Mesendoderm (in vitro differentiated cells): ENCODE measurements at regions not wholly inside any gene's neighbourhood (a gene's known extent, or its start where the extent isn't known, plus 50 kb on each side); places are given as distances from the start of the nearest gene placed in this dataset.
A peak's percentile ranks its signal among the peaks of the same experiment; 100 is the strongest.

ENCODE experiments used
- DNase-seq: peaks from one replicate; pipeline ENCODE4 v3.0.0; 2013
- H2AK5ac ChIP-seq: 2 replicates; pipeline ENCODE4 v1.6.1; 2013; ENCODE audit warnings: low read length, inconsistent platforms
- H2BK120ac ChIP-seq: 2 replicates; pipeline ENCODE4 v1.6.1; 2013; ENCODE audit warnings: low read depth, mild to moderate bottlenecking, low read length, moderate library complexity, mixed read lengths
- H2BK15ac ChIP-seq: replicated peaks from 2 replicates; pipeline ENCODE4 v1.6.1; 2013; ENCODE audit warnings: low read depth, mild to moderate bottlenecking, moderate library complexity
- H2BK5ac ChIP-seq: 2 replicates; pipeline ENCODE4 v1.6.1; 2013; ENCODE audit warnings: low read length, inconsistent platforms
- H3K18ac ChIP-seq: 2 replicates; pipeline ENCODE4 v1.6.1; 2013; ENCODE audit warnings: mild to moderate bottlenecking, low read length, mixed read lengths
- H3K23ac ChIP-seq: one replicate; pipeline ENCODE4 v1.6.1; 2013; ENCODE audit warnings: low read length
- H3K27ac ChIP-seq: 2 replicates; pipeline ENCODE4 v1.5.1; 2013; ENCODE audit warnings: low read depth, mild to moderate bottlenecking, inconsistent platforms, low read length, moderate library complexity
- H3K27me3 ChIP-seq: 2 replicates; pipeline ENCODE4 v1.6.1; 2013; ENCODE audit warnings: low read length, control low read depth, mild to moderate bottlenecking, inconsistent platforms; ENCODE audit not compliant: insufficient read depth, poor library complexity
- H3K36me3 ChIP-seq: 2 replicates; pipeline ENCODE4 v1.6.1; 2013; ENCODE audit warnings: low read length, inconsistent platforms; ENCODE audit not compliant: control insufficient read depth, insufficient read depth
- H3K4ac ChIP-seq: one replicate; pipeline ENCODE4 v1.6.1; 2013; ENCODE audit warnings: low read depth, mild to moderate bottlenecking, low read length, moderate library complexity
- H3K4me1 ChIP-seq: 2 replicates; pipeline ENCODE4 v1.6.1; 2013; ENCODE audit warnings: low read depth, low read length, inconsistent platforms; ENCODE audit not compliant: control insufficient read depth
- H3K4me2 ChIP-seq: 2 replicates; pipeline ENCODE4 v1.6.1; 2013; ENCODE audit warnings: low read length
- H3K4me3 ChIP-seq: 2 replicates; pipeline ENCODE4 v1.5.1; 2013; ENCODE audit warnings: mild to moderate bottlenecking, low read length
- H3K56ac ChIP-seq: one replicate; pipeline ENCODE4 v1.6.1; 2013; ENCODE audit warnings: low read length
- H3K79me1 ChIP-seq: 2 replicates; pipeline ENCODE4 v1.6.1; 2013; ENCODE audit warnings: low read length, inconsistent platforms
- H3K79me2 ChIP-seq: 2 replicates; pipeline ENCODE4 v1.6.1; 2013; ENCODE audit warnings: mild to moderate bottlenecking, low read length; ENCODE audit not compliant: control insufficient read depth, insufficient read depth
- H3K9ac ChIP-seq: 2 replicates; pipeline ENCODE4 v1.6.1; 2013; ENCODE audit warnings: low read length, inconsistent platforms
- H4K5ac ChIP-seq: one replicate; pipeline ENCODE4 v1.6.1; 2013; ENCODE audit warnings: low read length
- H4K8ac ChIP-seq: one replicate; pipeline ENCODE4 v1.6.1; 2013; ENCODE audit warnings: low read depth, mild to moderate bottlenecking, control low read depth, low read length, moderate library complexity
- WGBS: extraction: QIAGEN DNeasy Blood & Tissue Kit; methylation state at CpG from one replicate; pipeline ENCODE4 v1.1.7; 2013; ENCODE audit warnings: low lambda C conversion rate, missing lambda C conversion rate; ENCODE audit not compliant: insufficient coverage; ENCODE audit errors: extremely low coverage; 5-methylcytosine and 5-hydroxymethylcytosine counted together

DNA sequence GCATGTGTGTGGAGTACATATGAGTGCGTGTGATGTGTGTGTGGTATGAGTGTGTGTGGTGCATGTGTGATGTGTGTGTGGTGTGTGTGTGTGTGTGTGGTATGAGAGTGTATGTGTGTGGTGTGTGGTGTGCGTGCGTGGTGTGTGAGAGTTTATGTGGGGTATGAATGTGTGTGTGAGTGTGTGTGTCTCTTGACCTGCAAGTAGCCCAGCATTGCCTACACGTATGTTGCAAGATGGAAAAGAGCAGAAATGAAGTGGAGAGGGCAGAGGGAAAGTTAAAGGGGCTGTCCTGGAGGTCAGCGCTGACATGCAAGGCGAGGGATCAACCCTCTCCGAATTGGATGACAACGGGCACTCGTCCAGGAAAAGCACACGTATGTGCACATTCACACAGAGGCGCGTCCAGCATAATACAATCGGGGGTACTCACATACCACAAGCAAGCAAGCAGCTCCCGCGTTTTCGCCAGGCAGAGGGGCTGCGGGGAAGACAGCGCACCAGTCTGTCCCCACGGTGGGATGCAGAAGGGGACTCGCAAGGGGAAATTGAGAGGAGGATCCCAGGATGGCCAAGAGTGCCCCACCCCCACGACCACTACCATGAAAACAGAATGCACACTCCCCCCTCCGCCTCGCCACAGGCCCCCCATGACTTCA lies 174.5 kb upstream of the AFDN start:
- H3K36me3 ChIP-seq, result no peaks in the 10 kb centered on the region
- no peak overlapping the region for H3K18ac ChIP-seq
- H3K23ac ChIP-seq, result no peak overlapping the region
- H3K9ac ChIP-seq, result no peak overlapping the region
- peak overlapping the region; percentile 7 for H2BK5ac ChIP-seq
- H4K8ac ChIP-seq, result no peak overlapping the region
- no peak overlapping the region for H3K4me2 ChIP-seq
- peak overlapping the region; percentile 79 for H3K56ac ChIP-seq
- H3K27me3 ChIP-seq, result no peaks in the 10 kb centered on the region
- no peak overlapping the region for H2BK120ac ChIP-seq
- peak; percentile 30 for DNase-seq
- H3K27ac ChIP-seq, result no peak overlapping the region
- no peak overlapping the region for H4K5ac ChIP-seq
- WGBS, result 100% methylated on average over 3 of the region's 23 CpGs
- H3K79me1 ChIP-seq, result no peaks in the 10 kb centered on the region
- H3K4ac ChIP-seq, result no peak overlapping the region
- H3K4me3 ChIP-seq, result no peak overlapping the region
- no peaks in the 10 kb centered on the region for H3K79me2 ChIP-seq
- peaks cover 14% of the 10 kb centered on the region for H3K4me1 ChIP-seq
- peak overlapping the region; percentile 53 for H2AK5ac ChIP-seq
- H2BK15ac ChIP-seq, result no peak overlapping the region

DNA sequence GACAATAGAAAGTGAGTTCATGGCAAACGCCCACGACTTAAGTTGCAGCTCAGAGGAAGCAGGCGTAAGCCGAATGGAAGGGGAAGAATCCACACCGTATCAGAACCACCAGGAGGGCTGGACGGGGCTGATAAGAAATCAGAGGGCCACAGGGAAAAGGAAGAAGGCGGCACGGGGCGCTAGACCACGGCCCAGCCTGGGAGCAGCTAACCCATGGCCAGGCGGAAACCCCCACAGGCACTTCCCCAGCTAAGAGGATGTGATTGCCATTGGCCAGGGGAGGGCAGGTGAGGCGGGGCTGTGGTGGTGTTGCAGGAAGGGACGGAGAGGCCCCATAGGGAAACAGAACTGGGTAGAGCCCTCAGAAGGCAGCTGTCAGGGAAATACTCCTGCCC lies 174.0 kb upstream of the AFDN start:
- Histone ChIP-seq H3K4me3 (no peak overlapping the region), H2BK120ac (no peak overlapping the region), H3K56ac (peak overlapping the region; percentile 81), H3K9ac (no peak overlapping the region), H2AK5ac (no peak overlapping the region), H3K18ac (no peak overlapping the region), H3K27me3 (no peaks in the 10 kb centered on the region), H3K79me1 (no peaks in the 10 kb centered on the region), H3K36me3 (no peaks in the 10 kb centered on the region), H2BK5ac (peak overlapping the region; percentile 85), H3K4me2 (no peak overlapping the region), H4K5ac (no peak overlapping the region), H2BK15ac (no peak overlapping the region), H3K79me2 (no peaks in the 10 kb centered on the region), H3K23ac (no peak overlapping the region), H3K4ac (no peak overlapping the region), H3K27ac (no peak overlapping the region), H4K8ac (no peak overlapping the region), H3K4me1 (peaks cover 11% of the 10 kb centered on the region)
- peak; percentile 94 for DNase-seq
- WGBS, result no CpG with 5 or more reads among the region's 13 CpGs

DNA sequence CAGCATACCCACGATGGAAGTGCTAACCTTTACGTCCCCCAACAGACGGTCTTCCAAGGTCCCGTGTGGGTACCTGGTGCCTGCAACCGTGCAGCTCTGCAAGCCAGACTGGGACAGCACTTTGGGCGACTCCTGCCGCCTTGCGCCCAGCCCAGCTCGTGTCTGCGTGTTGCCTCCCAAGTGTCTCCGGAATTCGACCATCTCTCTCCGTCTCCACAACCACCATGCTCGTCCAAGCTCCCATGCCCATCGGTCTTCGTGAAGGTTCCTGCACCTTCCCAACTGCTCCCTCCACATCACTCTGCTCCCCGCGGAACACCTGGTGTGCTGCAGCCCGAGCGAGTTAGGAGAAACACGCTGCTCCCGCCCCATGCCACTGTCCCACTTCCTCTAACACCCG lies 173.2 kb upstream of the AFDN start:
- WGBS, result no CpG with 5 or more reads among the region's 23 CpGs
- Histone ChIP-seq H3K27me3 (no peaks in the 10 kb centered on the region), H2BK15ac (no peak overlapping the region), H3K36me3 (no peaks in the 10 kb centered on the region), H3K4me3 (no peak overlapping the region), H3K23ac (no peak overlapping the region), H4K8ac (no peak overlapping the region), H3K9ac (no peak overlapping the region), H3K4me1 (peaks cover 10% of the 10 kb centered on the region), H2AK5ac (peak overlapping the region; percentile 1), H3K79me1 (no peaks in the 10 kb centered on the region), H3K56ac (peak overlapping the region; percentile 81), H2BK5ac (peak overlapping the region; percentile 24), H4K5ac (no peak overlapping the region), H3K79me2 (no peaks in the 10 kb centered on the region), H2BK120ac (no peak overlapping the region), H3K18ac (no peak overlapping the region), H3K4me2 (no peak overlapping the region), H3K4ac (peak overlapping the region; percentile 2), H3K27ac (no peak overlapping the region)
- no peak for DNase-seq

DNA sequence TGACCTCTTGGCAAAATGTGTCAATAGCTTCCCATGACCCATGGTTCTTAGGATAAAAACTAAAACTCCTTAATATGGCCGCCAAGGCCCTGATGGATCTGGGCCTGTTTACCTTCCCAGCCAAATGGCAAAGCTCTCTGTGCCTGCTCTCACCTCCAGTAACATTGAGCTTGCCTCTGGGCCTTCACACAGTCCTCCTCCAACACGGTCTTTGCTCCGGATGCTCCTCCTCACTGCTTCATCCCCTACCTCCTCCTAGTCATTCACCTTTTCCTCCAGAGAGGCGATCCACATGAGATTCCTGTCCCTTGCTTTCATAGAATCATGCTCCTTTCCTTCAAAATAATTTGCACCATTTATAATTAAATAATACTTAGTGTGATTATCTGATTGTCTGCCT lies 172.3 kb upstream of the AFDN start:
- Histone ChIP-seq H3K36me3 (no peaks in the 10 kb centered on the region), H3K4me2 (no peak overlapping the region), H3K56ac (no peak overlapping the region), H2AK5ac (no peak overlapping the region), H3K79me2 (no peaks in the 10 kb centered on the region), H4K8ac (no peak overlapping the region), H3K27ac (no peak overlapping the region), H3K4me1 (peaks cover 10% of the 10 kb centered on the region), H3K4ac (no peak overlapping the region), H2BK5ac (no peak overlapping the region), H3K23ac (no peak overlapping the region), H3K4me3 (no peak overlapping the region), H3K79me1 (no peaks in the 10 kb centered on the region), H3K27me3 (no peaks in the 10 kb centered on the region), H2BK120ac (no peak overlapping the region), H3K18ac (no peak overlapping the region), H2BK15ac (no peak overlapping the region), H4K5ac (no peak overlapping the region), H3K9ac (no peak overlapping the region)
- no peak for DNase-seq
- WGBS, result no CpG with 5 or more reads among the region's 4 CpGs

DNA sequence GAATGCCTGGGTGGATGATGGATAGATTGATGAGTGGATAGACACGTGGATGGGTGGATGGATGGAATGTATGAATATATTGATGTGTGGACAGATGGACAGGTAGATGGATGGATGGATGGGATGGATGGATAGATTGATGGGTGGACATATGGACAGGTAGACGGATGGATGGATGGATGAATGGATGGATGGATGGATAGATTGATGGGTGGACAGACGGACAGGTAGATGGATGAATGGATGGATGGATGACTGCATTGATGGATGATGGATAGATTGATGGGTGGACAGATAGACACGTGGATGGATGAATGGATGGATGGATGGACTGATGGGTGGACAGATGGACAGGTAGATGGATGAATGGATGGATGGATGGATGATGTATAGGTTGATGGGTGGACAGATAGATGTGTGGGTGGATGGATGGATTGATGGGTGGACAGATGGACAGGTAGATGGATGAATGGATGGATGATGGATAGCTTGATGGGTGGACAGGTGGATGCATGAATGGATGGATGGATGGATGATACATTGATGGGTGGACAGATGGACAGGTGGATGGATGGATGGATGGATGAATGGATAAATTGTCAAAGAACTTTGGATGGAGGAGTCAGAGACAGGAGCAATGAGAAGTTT lies 171.4 kb upstream of the AFDN start:
- H3K27ac ChIP-seq, result no peak overlapping the region
- H3K27me3 ChIP-seq, result no peaks in the 10 kb centered on the region
- H2BK120ac ChIP-seq, result no peak overlapping the region
- no peak overlapping the region for H3K4me2 ChIP-seq
- H2AK5ac ChIP-seq, result no peak overlapping the region
- H3K9ac ChIP-seq, result no peak overlapping the region
- no peak overlapping the region for H3K4me3 ChIP-seq
- H3K18ac ChIP-seq, result no peak overlapping the region
- H2BK5ac ChIP-seq, result no peak overlapping the region
- WGBS, result no CpG with 5 or more reads among the region's 4 CpGs
- H4K8ac ChIP-seq, result no peak overlapping the region
- H3K79me2 ChIP-seq, result no peaks in the 10 kb centered on the region
- no peak overlapping the region for H2BK15ac ChIP-seq
- no peaks in the 10 kb centered on the region for H3K36me3 ChIP-seq
- DNase-seq, result no peak
- H3K4me1 ChIP-seq, result peaks cover 10% of the 10 kb centered on the region
- no peak overlapping the region for H3K4ac ChIP-seq
- no peak overlapping the region for H4K5ac ChIP-seq
- no peaks in the 10 kb centered on the region for H3K79me1 ChIP-seq
- H3K56ac ChIP-seq, result no peak overlapping the region
- no peak overlapping the region for H3K23ac ChIP-seq

DNA sequence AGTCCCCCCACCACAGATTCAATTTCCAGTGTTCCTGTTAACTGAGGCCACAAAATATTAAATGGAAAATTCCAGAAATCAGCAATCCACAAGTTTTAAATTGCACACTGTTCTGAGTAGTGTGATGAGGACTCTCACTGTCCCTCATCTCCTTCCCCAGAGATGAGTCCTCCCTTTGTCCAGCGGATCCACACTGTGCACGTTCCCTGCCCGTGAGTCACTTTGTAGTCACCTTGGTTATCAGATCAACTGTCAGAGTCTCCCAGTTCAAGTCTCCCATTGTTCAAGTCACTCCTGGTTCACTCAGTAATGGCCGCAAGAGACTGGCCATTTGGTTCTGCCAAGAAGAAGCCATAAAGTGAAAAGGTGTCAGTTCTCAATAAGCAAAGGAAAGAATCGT lies 168.6 kb upstream of the AFDN start:
- no peak overlapping the region for H3K23ac ChIP-seq
- H3K4me3 ChIP-seq, result no peak overlapping the region
- no peak overlapping the region for H4K8ac ChIP-seq
- no peak overlapping the region for H3K56ac ChIP-seq
- no peaks in the 10 kb centered on the region for H3K36me3 ChIP-seq
- no peak overlapping the region for H2AK5ac ChIP-seq
- H3K18ac ChIP-seq, result no peak overlapping the region
- no peaks in the 10 kb centered on the region for H3K79me2 ChIP-seq
- no peak overlapping the region for H4K5ac ChIP-seq
- peaks cover 7% of the 10 kb centered on the region for H3K4me1 ChIP-seq
- H2BK5ac ChIP-seq, result no peak overlapping the region
- no peak overlapping the region for H3K4me2 ChIP-seq
- no peak for DNase-seq
- no peak overlapping the region for H3K4ac ChIP-seq
- WGBS, result no CpG with 5 or more reads among the region's 5 CpGs
- no peak overlapping the region for H3K27ac ChIP-seq
- no peak overlapping the region for H2BK120ac ChIP-seq
- no peak overlapping the region for H2BK15ac ChIP-seq
- H3K9ac ChIP-seq, result no peak overlapping the region
- no peaks in the 10 kb centered on the region for H3K79me1 ChIP-seq
- no peaks in the 10 kb centered on the region for H3K27me3 ChIP-seq
